DND-41 (cell line): ENCODE measurements at regions not wholly inside any gene's neighbourhood (a gene's known extent, or its start where the extent isn't known, plus 50 kb on each side); places are given as distances from the start of the nearest gene placed in this dataset.

Experiments
- ATAC-seq: fragments of 200-7000 bp; cut with Tn5 transposase; 3 replicates; pipeline ENCODE4 v1.9.1; 2021; ENCODE audit warnings: low read depth; ENCODE audit not compliant: insufficient read depth
- DNase-seq: peaks from one replicate; pipeline ENCODE4 v3.0.0-alpha.2; 2020
- H2AFZ ChIP-seq: 2 replicates; pipeline ENCODE4 v1.6.0; 2012; ENCODE audit warnings: low read depth, low read length
- H3K27ac ChIP-seq: 2 replicates; pipeline ENCODE4 v1.5.1; 2012; ENCODE audit warnings: low read length, inconsistent platforms
- H3K27me3 ChIP-seq: fragments of 200-600 bp; sonication (generic); 2 replicates; pipeline ENCODE4 v1.6.0; 2012; ENCODE audit warnings: low read length, mild to moderate bottlenecking, inconsistent platforms; ENCODE audit not compliant: insufficient read depth, poor library complexity
- H3K36me3 ChIP-seq: 2 replicates; pipeline ENCODE4 v1.5.1; 2012; ENCODE audit warnings: low read length, inconsistent platforms; ENCODE audit not compliant: insufficient read depth
- H3K4me1 ChIP-seq: 2 replicates; pipeline ENCODE4 v1.5.1; 2012; ENCODE audit warnings: mild to moderate bottlenecking, low read length; ENCODE audit not compliant: insufficient read depth
- H3K4me2 ChIP-seq: 2 replicates; pipeline ENCODE4 v1.6.0; 2012; ENCODE audit warnings: mild to moderate bottlenecking, moderate library complexity, low read length, inconsistent platforms; ENCODE audit not compliant: insufficient read depth
- H3K4me3 ChIP-seq, 2 experiments: fragments of 200-600 bp in 1 of 2; shearing (Covaris generic) in 1 of 2; 2 replicates each; pipeline ENCODE4 v1.5.1; 2012 to 2016; ENCODE audit warnings: inconsistent platforms in 2 of 2, low read length in 2 of 2, mild to moderate bottlenecking in 2 of 2, low read depth in 1 of 2, moderate library complexity in 1 of 2
- H3K79me2 ChIP-seq: 2 replicates; pipeline ENCODE4 v1.6.0; 2012; ENCODE audit warnings: low read length, inconsistent platforms; ENCODE audit not compliant: insufficient read depth
- H3K9ac ChIP-seq: 2 replicates; pipeline ENCODE4 v1.6.0; 2012; ENCODE audit warnings: low read depth, mild to moderate bottlenecking, inconsistent platforms, low read length, moderate library complexity
- H3K9me3 ChIP-seq: 2 replicates; pipeline ENCODE4 v1.5.1; 2012; ENCODE audit warnings: low read length, moderate library complexity, mild to moderate bottlenecking, inconsistent platforms; ENCODE audit not compliant: insufficient read depth, severe bottlenecking
- H4K20me1 ChIP-seq: 2 replicates; pipeline ENCODE4 v1.6.0; 2012; ENCODE audit warnings: low read length; ENCODE audit not compliant: insufficient read depth
- EZH2 ChIP-seq: IDR thresholded peaks from 3 replicates; pipeline ENCODE4 v1.6.1; 2012; ENCODE audit warnings: borderline replicate concordance, low read depth, mild to moderate bottlenecking, moderate library complexity, low read length, inconsistent platforms; ENCODE audit not compliant: severe bottlenecking
- TF ChIP-seq, protein P1 (sequence below): IDR thresholded peaks from 2 replicates; pipeline ENCODE4 v1.5.1; 2012; ENCODE audit warnings: borderline replicate concordance, low read length, moderate library complexity, mild to moderate bottlenecking; ENCODE audit not compliant: poor library complexity, severe bottlenecking; ENCODE audit errors: extremely low read depth

GRCh38 chr4:175559526-175559925 lies 252.5 kb downstream of the GPM6A start:
- no peaks in the 10 kb centered on the region for H3K36me3 ChIP-seq
- H3K4me2 ChIP-seq: no peak overlapping the region
- no peaks in the 10 kb centered on the region for H3K9me3 ChIP-seq
- H3K27ac ChIP-seq: no peak overlapping the region
- H3K79me2 ChIP-seq: no peaks in the 10 kb centered on the region
- H3K4me1 ChIP-seq: no peaks in the 10 kb centered on the region
- H4K20me1 ChIP-seq: no peaks in the 10 kb centered on the region
- no peak overlapping the region for H2AFZ ChIP-seq
- no peaks in the 10 kb centered on the region for H3K27me3 ChIP-seq
- no peak overlapping the region for H3K4me3 ChIP-seq
- DNase-seq: no peak
- TF ChIP-seq, protein P1, sequence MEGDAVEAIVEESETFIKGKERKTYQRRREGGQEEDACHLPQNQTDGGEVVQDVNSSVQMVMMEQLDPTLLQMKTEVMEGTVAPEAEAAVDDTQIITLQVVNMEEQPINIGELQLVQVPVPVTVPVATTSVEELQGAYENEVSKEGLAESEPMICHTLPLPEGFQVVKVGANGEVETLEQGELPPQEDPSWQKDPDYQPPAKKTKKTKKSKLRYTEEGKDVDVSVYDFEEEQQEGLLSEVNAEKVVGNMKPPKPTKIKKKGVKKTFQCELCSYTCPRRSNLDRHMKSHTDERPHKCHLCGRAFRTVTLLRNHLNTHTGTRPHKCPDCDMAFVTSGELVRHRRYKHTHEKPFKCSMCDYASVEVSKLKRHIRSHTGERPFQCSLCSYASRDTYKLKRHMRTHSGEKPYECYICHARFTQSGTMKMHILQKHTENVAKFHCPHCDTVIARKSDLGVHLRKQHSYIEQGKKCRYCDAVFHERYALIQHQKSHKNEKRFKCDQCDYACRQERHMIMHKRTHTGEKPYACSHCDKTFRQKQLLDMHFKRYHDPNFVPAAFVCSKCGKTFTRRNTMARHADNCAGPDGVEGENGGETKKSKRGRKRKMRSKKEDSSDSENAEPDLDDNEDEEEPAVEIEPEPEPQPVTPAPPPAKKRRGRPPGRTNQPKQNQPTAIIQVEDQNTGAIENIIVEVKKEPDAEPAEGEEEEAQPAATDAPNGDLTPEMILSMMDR: no peak
- TF ChIP-seq EZH2: no peak
- no peak for ATAC-seq
- H3K9ac ChIP-seq: no peak overlapping the region

DNA sequence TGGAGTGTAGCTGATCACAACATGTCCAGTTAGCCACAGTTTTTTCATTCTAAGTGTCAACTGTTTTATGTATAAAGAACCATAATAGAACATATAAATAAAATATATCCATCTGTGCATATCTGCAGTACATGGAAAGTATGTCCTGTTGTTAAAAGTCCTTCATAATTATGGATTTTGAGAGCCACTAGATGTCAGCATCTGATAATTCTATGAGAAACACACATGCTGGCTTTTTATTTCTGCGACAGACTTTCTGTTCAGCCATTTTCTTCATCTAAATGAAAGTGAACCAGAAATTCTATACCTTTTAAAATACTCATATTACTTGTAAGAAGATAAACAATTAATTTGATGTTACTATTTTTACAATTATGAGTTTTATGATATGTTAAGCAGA lies 251.5 kb downstream of the GPM6A start:
- Histone ChIP-seq H3K9ac (no peak overlapping the region), H3K4me2 (no peak overlapping the region), H3K4me1 (no peaks in the 10 kb centered on the region), H4K20me1 (no peaks in the 10 kb centered on the region), H3K79me2 (no peaks in the 10 kb centered on the region), H3K27me3 (no peaks in the 10 kb centered on the region), H3K36me3 (no peaks in the 10 kb centered on the region), H3K4me3 (no peak overlapping the region), H2AFZ (no peak overlapping the region), H3K27ac (no peak overlapping the region), H3K9me3 (no peaks in the 10 kb centered on the region)
- DNase-seq: no peak
- ATAC-seq: no peak
- TF ChIP-seq, protein P1: peak; percentile 28
- no peak for TF ChIP-seq EZH2

DNA sequence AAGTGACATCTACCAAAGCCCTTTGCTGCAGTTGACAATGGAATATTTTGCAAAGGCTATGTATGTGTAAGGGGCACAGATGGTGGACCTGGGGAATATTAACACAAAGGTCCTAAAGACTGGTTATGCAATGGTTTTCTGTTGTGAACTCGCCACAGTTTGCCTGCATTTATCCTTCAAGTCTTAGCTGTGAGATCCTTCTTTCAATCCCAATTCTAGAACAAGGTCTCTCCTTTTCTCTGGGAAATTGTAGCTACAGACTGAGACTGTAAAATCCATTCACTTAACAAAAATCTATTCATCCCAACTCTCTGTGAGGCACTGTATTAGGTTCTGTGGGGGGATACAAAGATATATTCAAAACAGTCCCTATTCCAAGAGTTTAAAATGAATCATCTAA lies 250.4 kb downstream of the GPM6A start:
- Histone ChIP-seq H3K9me3 (no peaks in the 10 kb centered on the region), H4K20me1 (no peaks in the 10 kb centered on the region), H3K9ac (no peak overlapping the region), H3K4me1 (no peaks in the 10 kb centered on the region), H3K27me3 (no peaks in the 10 kb centered on the region), H3K79me2 (no peaks in the 10 kb centered on the region), H3K27ac (no peak overlapping the region), H3K4me3 (no peak overlapping the region), H2AFZ (no peak overlapping the region), H3K4me2 (no peak overlapping the region), H3K36me3 (no peaks in the 10 kb centered on the region)
- TF ChIP-seq EZH2: no peak
- TF ChIP-seq, protein P1: no peak
- ATAC-seq (no peak), DNase-seq (no peak)

DNA sequence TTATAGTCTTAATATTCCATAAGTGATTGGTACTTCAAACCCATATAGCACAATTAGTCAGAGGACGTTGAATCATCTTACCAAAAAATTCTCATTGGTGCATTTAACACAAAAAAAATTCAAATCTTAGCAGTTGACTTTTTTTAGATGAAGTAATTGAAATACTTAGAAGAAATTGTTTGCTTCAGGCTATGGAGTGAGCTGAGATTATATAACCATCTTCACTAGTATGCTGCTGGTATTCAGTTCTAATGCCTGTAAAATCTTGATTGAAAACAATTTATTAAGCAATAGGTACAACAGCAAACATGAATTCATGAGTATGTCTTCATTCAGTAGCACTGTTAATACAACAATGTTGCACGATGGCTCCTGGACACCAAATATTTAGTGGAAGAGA lies 250.0 kb downstream of the GPM6A start:
- H3K4me3 ChIP-seq: no peak overlapping the region
- no peaks in the 10 kb centered on the region for H3K79me2 ChIP-seq
- TF ChIP-seq, protein P1: no peak
- no peak for TF ChIP-seq EZH2
- no peak overlapping the region for H3K27ac ChIP-seq
- DNase-seq (no peak), ATAC-seq (no peak)
- H2AFZ ChIP-seq: no peak overlapping the region
- H3K27me3 ChIP-seq: no peaks in the 10 kb centered on the region
- no peaks in the 10 kb centered on the region for H3K36me3 ChIP-seq
- H3K4me2 ChIP-seq: no peak overlapping the region
- H3K9ac ChIP-seq: no peak overlapping the region
- no peaks in the 10 kb centered on the region for H3K4me1 ChIP-seq
- H3K9me3 ChIP-seq: no peaks in the 10 kb centered on the region
- no peaks in the 10 kb centered on the region for H4K20me1 ChIP-seq
